ENCODE measurements at regions not wholly inside any gene's neighbourhood (a gene's known extent, or its start where the extent isn't known, plus 50 kb on each side); places are given as distances from the start of the nearest gene placed in this dataset.

DNA sequence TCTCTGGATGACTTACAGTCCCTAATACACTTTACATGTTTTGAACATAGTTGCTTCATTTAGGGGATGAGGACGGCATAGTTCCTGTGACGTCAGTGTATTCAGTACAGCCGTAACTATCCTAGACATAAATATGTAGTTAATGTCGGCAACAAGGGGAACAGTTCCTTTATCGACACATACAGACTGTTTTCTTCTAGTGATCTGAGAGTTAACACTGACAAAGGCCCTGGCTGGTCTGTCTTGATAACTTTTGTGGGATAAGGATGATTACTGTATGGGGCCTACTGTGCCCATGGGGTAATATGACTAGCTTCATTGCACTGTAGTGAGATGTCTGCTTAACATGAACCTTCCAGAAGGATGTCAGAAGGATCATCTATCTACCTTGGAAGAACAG is 131.2 kb downstream of the ZNF518B start:
- TF ChIP-seq POLR2AphosphoS5 (IDR thresholded peaks at IDR 0.05) (no peak), POLR2A (IDR thresholded peaks at IDR 0.05) (no peak)
- TF ChIP-seq, protein P1, sequence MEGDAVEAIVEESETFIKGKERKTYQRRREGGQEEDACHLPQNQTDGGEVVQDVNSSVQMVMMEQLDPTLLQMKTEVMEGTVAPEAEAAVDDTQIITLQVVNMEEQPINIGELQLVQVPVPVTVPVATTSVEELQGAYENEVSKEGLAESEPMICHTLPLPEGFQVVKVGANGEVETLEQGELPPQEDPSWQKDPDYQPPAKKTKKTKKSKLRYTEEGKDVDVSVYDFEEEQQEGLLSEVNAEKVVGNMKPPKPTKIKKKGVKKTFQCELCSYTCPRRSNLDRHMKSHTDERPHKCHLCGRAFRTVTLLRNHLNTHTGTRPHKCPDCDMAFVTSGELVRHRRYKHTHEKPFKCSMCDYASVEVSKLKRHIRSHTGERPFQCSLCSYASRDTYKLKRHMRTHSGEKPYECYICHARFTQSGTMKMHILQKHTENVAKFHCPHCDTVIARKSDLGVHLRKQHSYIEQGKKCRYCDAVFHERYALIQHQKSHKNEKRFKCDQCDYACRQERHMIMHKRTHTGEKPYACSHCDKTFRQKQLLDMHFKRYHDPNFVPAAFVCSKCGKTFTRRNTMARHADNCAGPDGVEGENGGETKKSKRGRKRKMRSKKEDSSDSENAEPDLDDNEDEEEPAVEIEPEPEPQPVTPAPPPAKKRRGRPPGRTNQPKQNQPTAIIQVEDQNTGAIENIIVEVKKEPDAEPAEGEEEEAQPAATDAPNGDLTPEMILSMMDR (IDR thresholded peaks at IDR 0.05): no peak

Data from transverse colon (tissue), 4 donors.